ENCODE measurements at regions not wholly inside any gene's neighbourhood (a gene's known extent, or its start where the extent isn't known, plus 50 kb on each side); places are given as distances from the start of the nearest gene placed in this dataset.

DNA sequence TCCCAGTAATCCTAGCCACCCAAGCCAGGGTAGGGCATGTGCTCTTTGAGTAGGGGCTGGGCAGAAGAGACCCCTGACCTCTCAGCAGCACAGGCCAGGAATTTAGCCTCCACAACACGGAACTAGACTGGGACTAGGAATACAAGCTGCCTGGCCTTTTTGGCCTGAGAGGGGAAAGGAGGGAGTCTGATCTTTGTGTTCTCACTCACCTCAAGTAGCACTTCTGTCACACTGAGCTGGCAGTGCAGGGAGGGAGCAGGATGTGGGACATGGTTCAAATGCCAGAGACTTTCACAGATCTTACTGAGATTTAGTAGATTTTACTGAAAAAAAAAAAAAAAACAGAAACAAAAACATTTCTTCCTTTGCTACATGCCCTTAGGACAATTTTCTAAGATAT lies 395.2 kb downstream of the CMPK2 start:
- RAD21 ChIA-PET (ENCODE audit: low non-redundant PET in 1 of 2, low total read pairs in 2 of 2, uncharacterized antibody in 2 of 2, unreplicated experiment in 2 of 2): no interaction called here
- no peaks in the 10 kb centered on the region for H3K27me3 ChIP-seq (ENCODE audit: insufficient read depth, low read length)

More for the DNA sequence above, 395.2 kb downstream of the CMPK2 start:
- ATAC-seq: no peak
- DNase-seq (ENCODE audit: low read depth, low spot score): no peak
- no peak for TF ChIP-seq CBX3 (IDR thresholded peaks at IDR 0.05; ENCODE audit: low read depth)
- no peak for TF ChIP-seq ZBTB33 (IDR thresholded peaks at IDR 0.05; ENCODE audit: extremely low read depth, insufficient replicate concordance, low read length)
- no peak for TF ChIP-seq ZFX (IDR thresholded peaks at IDR 0.05)
- TF ChIP-seq TCF7L2 (IDR thresholded peaks at IDR 0.05; ENCODE audit: borderline replicate concordance, extremely low read depth, insufficient read depth, insufficient read length): no peak
- no peak for TF ChIP-seq CEBPB (IDR thresholded peaks at IDR 0.05; ENCODE audit: low read depth)
- TF ChIP-seq RAD21 (IDR thresholded peaks at IDR 0.05; ENCODE audit: low read depth): no peak
- TF ChIP-seq MAX (IDR thresholded peaks at IDR 0.05): no peak
- no peak for TF ChIP-seq FOSL1 (IDR thresholded peaks at IDR 0.05; ENCODE audit: low read depth)
- TF ChIP-seq ZNF274 (IDR thresholded peaks at IDR 0.05; ENCODE audit: low read depth, low read length): no peak
- TF ChIP-seq, protein P1, sequence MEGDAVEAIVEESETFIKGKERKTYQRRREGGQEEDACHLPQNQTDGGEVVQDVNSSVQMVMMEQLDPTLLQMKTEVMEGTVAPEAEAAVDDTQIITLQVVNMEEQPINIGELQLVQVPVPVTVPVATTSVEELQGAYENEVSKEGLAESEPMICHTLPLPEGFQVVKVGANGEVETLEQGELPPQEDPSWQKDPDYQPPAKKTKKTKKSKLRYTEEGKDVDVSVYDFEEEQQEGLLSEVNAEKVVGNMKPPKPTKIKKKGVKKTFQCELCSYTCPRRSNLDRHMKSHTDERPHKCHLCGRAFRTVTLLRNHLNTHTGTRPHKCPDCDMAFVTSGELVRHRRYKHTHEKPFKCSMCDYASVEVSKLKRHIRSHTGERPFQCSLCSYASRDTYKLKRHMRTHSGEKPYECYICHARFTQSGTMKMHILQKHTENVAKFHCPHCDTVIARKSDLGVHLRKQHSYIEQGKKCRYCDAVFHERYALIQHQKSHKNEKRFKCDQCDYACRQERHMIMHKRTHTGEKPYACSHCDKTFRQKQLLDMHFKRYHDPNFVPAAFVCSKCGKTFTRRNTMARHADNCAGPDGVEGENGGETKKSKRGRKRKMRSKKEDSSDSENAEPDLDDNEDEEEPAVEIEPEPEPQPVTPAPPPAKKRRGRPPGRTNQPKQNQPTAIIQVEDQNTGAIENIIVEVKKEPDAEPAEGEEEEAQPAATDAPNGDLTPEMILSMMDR (IDR thresholded peaks at IDR 0.05 in 2 of 3, conservative IDR thresholded peaks at IDR 0.05 in 1 of 3; ENCODE audit: borderline replicate concordance in 1 of 3, insufficient read depth in 1 of 3, low read depth in 2 of 3, low read length in 2 of 3): no peak
- no peak for TF ChIP-seq ELF1 (IDR thresholded peaks at IDR 0.05; ENCODE audit: borderline replicate concordance, low read depth)
- no peak for TF ChIP-seq SIN3A (IDR thresholded peaks at IDR 0.05; ENCODE audit: low read depth)
- TF ChIP-seq SP1 (IDR thresholded peaks at IDR 0.05; ENCODE audit: low read depth): no peak
- TF ChIP-seq EZH2 (IDR thresholded peaks at IDR 0.05): no peak
- TF ChIP-seq SRF (IDR thresholded peaks at IDR 0.05; ENCODE audit: low read depth): no peak
- no peak for TF ChIP-seq POLR2A (IDR thresholded peaks at IDR 0.05; ENCODE audit: borderline replicate concordance, extremely low read depth, insufficient read depth, insufficient read length)
- no peak for TF ChIP-seq YY1 (IDR thresholded peaks at IDR 0.05; ENCODE audit: extremely low read depth, insufficient replicate concordance, low read depth, low read length)
- H3K9me2 ChIP-seq (ENCODE audit: insufficient read depth): no peaks in the 10 kb centered on the region
- H3K79me2 ChIP-seq (ENCODE audit: insufficient read depth, low read length): no peaks in the 10 kb centered on the region
- H2AFZ ChIP-seq (ENCODE audit: low read depth, low read length, poor library complexity, severe bottlenecking): no peak overlapping the region
- H3K9ac ChIP-seq (ENCODE audit: low read length): no peak overlapping the region
- ChIA-PET POLR2A (no interaction called here), CTCF (no interaction called here)
- intact Hi-C loops (cut with micrococcal nuclease): no loop called here
- no peak overlapping the region for H3K27ac ChIP-seq (ENCODE audit: low read depth, low read length)
- no TSS peak for BruUV-seq (replicated peaks)
- no peak overlapping the region for H3K4me3 ChIP-seq (replicated peaks in 1 of 2; ENCODE audit: low read depth in 1 of 2, low read length in 2 of 2)
- H4K20me1 ChIP-seq (ENCODE audit: insufficient read depth): no peaks in the 10 kb centered on the region
- peaks cover 0 to 3% of the 10 kb centered on the region in 2 experiments; a peak in 2 of 4 replicates for H3K9me3 ChIP-seq (ENCODE audit: control insufficient read depth in 1 of 2, insufficient read depth in 1 of 2, low read depth in 1 of 2, low read length in 2 of 2)
- H3K4me1 ChIP-seq (ENCODE audit: control insufficient read depth in 1 of 2, insufficient read depth in 2 of 2, low read length in 2 of 2): no peaks in the 10 kb centered on the region
- H3K36me3 ChIP-seq (ENCODE audit: control insufficient read depth in 1 of 2, insufficient read depth in 2 of 2, low read length in 2 of 2): no peaks in the 10 kb centered on the region
- H3K4me2 ChIP-seq (ENCODE audit: low read length): no peak overlapping the region

Data from HCT116 (cell line).